DND-41 (cell line): ENCODE measurements at regions not wholly inside any gene's neighbourhood (a gene's known extent, or its start where the extent isn't known, plus 50 kb on each side); places are given as distances from the start of the nearest gene placed in this dataset.

Experiments
- CTCF ChIP-seq: IDR thresholded peaks from 2 replicates; pipeline ENCODE4 v1.5.1; 2012; ENCODE audit warnings: borderline replicate concordance, low read length, moderate library complexity, mild to moderate bottlenecking; ENCODE audit not compliant: poor library complexity, severe bottlenecking; ENCODE audit errors: extremely low read depth
- EZH2 ChIP-seq: IDR thresholded peaks from 3 replicates; pipeline ENCODE4 v1.6.1; 2012; ENCODE audit warnings: borderline replicate concordance, low read depth, mild to moderate bottlenecking, moderate library complexity, low read length, inconsistent platforms; ENCODE audit not compliant: severe bottlenecking

DNA sequence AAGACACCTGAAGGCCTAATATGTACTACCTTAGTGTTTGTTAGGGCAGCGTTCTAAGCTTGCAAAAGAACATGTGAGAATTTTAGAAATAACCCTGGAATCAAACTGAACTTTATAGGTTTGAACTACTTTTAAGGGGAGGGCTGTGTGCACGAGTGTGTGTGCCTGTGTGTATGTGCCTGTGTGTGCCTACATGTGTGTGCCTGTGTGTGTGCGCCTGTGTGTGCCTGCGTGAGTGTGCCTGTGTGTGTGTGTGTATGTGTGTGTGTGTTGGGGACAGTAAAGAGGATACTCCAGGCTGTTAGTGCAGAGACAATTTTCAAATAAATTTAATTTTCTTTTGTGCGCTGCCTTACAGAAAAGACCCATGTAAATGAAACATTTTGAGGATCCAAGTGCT, 68.1 kb upstream of the WDR11 start:
- TF ChIP-seq CTCF, result no peak
- no peak for TF ChIP-seq EZH2
